ENCODE measurements at regions not wholly inside any gene's neighbourhood (a gene's known extent, or its start where the extent isn't known, plus 50 kb on each side); places are given as distances from the start of the nearest gene placed in this dataset.
"Not testable (repeated sequence)": the region's sequence is repeated elsewhere in the genome, so short reads cannot be mapped to it uniquely, and the experiment has no call there.

- DNase-seq, result no peak
Observed at GRCh38 chr18:1149709-1150108, 245.0 kb downstream of the ADCYAP1 start.

- DNase-seq, result no peak
Observed at GRCh38 chr18:1150344-1150743, 245.7 kb downstream of the ADCYAP1 start.

GRCh38 chr18:1152958-1153357 lies 248.3 kb downstream of the ADCYAP1 start:
- not testable (repeated sequence) for DNase-seq

- no peak for DNase-seq
Observed at GRCh38 chr18:1173593-1173992, 268.9 kb downstream of the ADCYAP1 start.

- no peak for DNase-seq
Observed at GRCh38 chr18:1177232-1177631, 272.6 kb downstream of the ADCYAP1 start.

- DNase-seq, result no peak
Observed at GRCh38 chr18:1191341-1191740, 286.7 kb downstream of the ADCYAP1 start.

- no peak for DNase-seq
Observed at GRCh38 chr18:1213126-1213525, 308.5 kb downstream of the ADCYAP1 start.

GRCh38 chr18:1222880-1223279 lies 318.2 kb downstream of the ADCYAP1 start:
- no peak for DNase-seq

GRCh38 chr18:1227025-1227424 lies 322.4 kb downstream of the ADCYAP1 start:
- DNase-seq, result no peak

GRCh38 chr18:1229634-1230033 lies 325.0 kb downstream of the ADCYAP1 start:
- no peak for DNase-seq

GRCh38 chr18:1232867-1233266 lies 328.2 kb downstream of the ADCYAP1 start:
- DNase-seq, result no peak

GRCh38 chr18:1240701-1241100 lies 336.0 kb downstream of the ADCYAP1 start:
- DNase-seq, result no peak

GRCh38 chr18:1244397-1245122 lies 339.9 kb downstream of the ADCYAP1 start:
- no peak for DNase-seq

GRCh38 chr18:1246827-1247226 lies 342.2 kb downstream of the ADCYAP1 start:
- no peak for DNase-seq

GRCh38 chr18:1252534-1252933 lies 347.9 kb downstream of the ADCYAP1 start:
- no peak for DNase-seq

GRCh38 chr18:1252936-1253335 lies 348.3 kb downstream of the ADCYAP1 start:
- no peak for DNase-seq

GRCh38 chr18:1253827-1254226 lies 349.2 kb downstream of the ADCYAP1 start:
- DNase-seq, result no peak

- no peak for DNase-seq
Observed at GRCh38 chr18:1261054-1261453, 356.4 kb downstream of the ADCYAP1 start.

- no peak for DNase-seq
Observed at GRCh38 chr18:1267021-1267420, 362.4 kb downstream of the ADCYAP1 start.

GRCh38 chr18:1270081-1270480 lies 365.4 kb downstream of the ADCYAP1 start:
- no peak for DNase-seq

GRCh38 chr18:1273469-1273868 lies 368.8 kb downstream of the ADCYAP1 start:
- no peak for DNase-seq

- no peak for DNase-seq
Observed at GRCh38 chr18:1292167-1292566, 387.5 kb downstream of the ADCYAP1 start.

GRCh38 chr18:1294229-1294628 lies 389.6 kb downstream of the ADCYAP1 start:
- DNase-seq, result no peak

GRCh38 chr18:1296237-1296636 lies 391.6 kb downstream of the ADCYAP1 start:
- no peak for DNase-seq

- DNase-seq, result no peak
Observed at GRCh38 chr18:1302861-1303260, 398.2 kb downstream of the ADCYAP1 start.

Data from NCI-H526 (cell line).